H1 (cell line): ENCODE measurements at regions not wholly inside any gene's neighbourhood (a gene's known extent, or its start where the extent isn't known, plus 50 kb on each side); places are given as distances from the start of the nearest gene placed in this dataset.

ENCODE experiments used
- CTCF ChIA-PET: fragments of 300-600 bp; sonication (Branson Sonifier 250); formaldehyde crosslinking; loops from one replicate; lab custom pipeline; 2021; ENCODE audit not compliant: partially characterized antibody; lab: Charles Lee
- POLR2A ChIA-PET: fragments of 300-600 bp; sonication (Branson Sonifier 250); formaldehyde crosslinking; loops from one replicate; lab custom pipeline; 2021; ENCODE audit warnings: inconsistent platforms; ENCODE audit not compliant: partially characterized antibody; lab: Charles Lee
- DNase-seq, 2 experiments: peaks; one replicate each; pipeline versions ENCODE4 v3.0.0 to v3.0.0-alpha.2; 2010 to 2022; ENCODE audit warnings: low spot score in 2 of 2, low read depth in 1 of 2, mixed read lengths in 1 of 2
- FAIRE-seq: peaks from 2 replicates; lab custom pipeline; 2011; peaks lifted over from hg19 to GRCh38; lab: Jason Lieb, UNC
- H2AFZ ChIP-seq: 2 replicates; pipeline ENCODE4 v1.8.1; 2012; ENCODE audit warnings: low read length, inconsistent platforms
- H2AK5ac ChIP-seq: 2 replicates; pipeline ENCODE4 v1.6.1; 2013; ENCODE audit warnings: low read depth, low read length
- H2BK120ac ChIP-seq: replicated peaks from 2 replicates; pipeline ENCODE3; 2013; ENCODE audit warnings: low read depth, low read length, inconsistent platforms
- H2BK12ac ChIP-seq: 2 replicates; pipeline ENCODE4 v1.6.1; 2013; ENCODE audit warnings: low read depth, low read length
- H2BK15ac ChIP-seq: 2 replicates; pipeline ENCODE4 v1.6.1; 2013; ENCODE audit warnings: low read length
- H2BK20ac ChIP-seq: 2 replicates; pipeline ENCODE4 v1.6.1; 2013; ENCODE audit warnings: low read length
- H2BK5ac ChIP-seq: 2 replicates; pipeline ENCODE4 v1.6.1; 2013; ENCODE audit warnings: low read depth, low read length
- H3K14ac ChIP-seq: 2 replicates; pipeline ENCODE4 v1.6.1; 2013; ENCODE audit warnings: inconsistent platforms; ENCODE audit not compliant: insufficient read length
- H3K18ac ChIP-seq: 2 replicates; pipeline ENCODE4 v1.6.1; 2013; ENCODE audit warnings: low read length; ENCODE audit errors: extremely low read depth
- H3K23ac ChIP-seq: 2 replicates; pipeline ENCODE4 v1.6.1; 2013; ENCODE audit warnings: inconsistent platforms; ENCODE audit not compliant: insufficient read length
- H3K23me2 ChIP-seq: 2 replicates; pipeline ENCODE4 v1.6.1; 2013; ENCODE audit warnings: low read depth, low read length
- H3K27ac ChIP-seq: 2 replicates; pipeline ENCODE4 v1.6.1; 2011; ENCODE audit warnings: low read depth, low read length, inconsistent platforms
- H3K27me3 ChIP-seq, 4 experiments: replicated peaks in 1 of 4; 1 replicate in 1 of 4; 2 replicates in 3 of 4; pipeline versions ENCODE4 v1.6.1 to v1.8.1; 2011 to 2013; ENCODE audit warnings: low read length in 3 of 4, mild to moderate bottlenecking in 3 of 4, inconsistent platforms in 2 of 4, mixed read lengths in 2 of 4, moderate library complexity in 1 of 4; ENCODE audit not compliant: control insufficient read depth in 3 of 4, insufficient read depth in 3 of 4; ENCODE audit errors: extremely low read depth in 1 of 4
- H3K36me3 ChIP-seq, 4 experiments: 2 replicates each; pipeline versions ENCODE4 v1.6.1 to v1.8.1; 2011 to 2013; ENCODE audit warnings: mild to moderate bottlenecking in 4 of 4, low read length in 3 of 4, moderate library complexity in 2 of 4, control low read depth in 1 of 4, inconsistent platforms in 1 of 4; ENCODE audit not compliant: insufficient read depth in 4 of 4, control insufficient read depth in 2 of 4
- H3K4ac ChIP-seq: replicated peaks from 2 replicates; pipeline ENCODE3; 2013; ENCODE audit warnings: low read length, low read depth, mixed read lengths, inconsistent platforms; ENCODE audit not compliant: insufficient read length
- H3K4me1 ChIP-seq, 4 experiments: replicated peaks in 1 of 4; 1 replicate in 1 of 4; 2 replicates in 3 of 4; pipeline versions ENCODE4 v1.6.1 to v1.8.1; 2011 to 2013; ENCODE audit warnings: low read length in 3 of 4, inconsistent platforms in 2 of 4, mixed read lengths in 1 of 4; ENCODE audit not compliant: insufficient read depth in 4 of 4, control insufficient read depth in 3 of 4
- H3K4me2 ChIP-seq, 2 experiments: 2 replicates each; pipeline versions ENCODE4 v1.6.1 to v1.8.1; 2011 to 2013; ENCODE audit warnings: low read depth in 2 of 2, low read length in 2 of 2, control low read depth in 1 of 2, inconsistent platforms in 1 of 2, mild to moderate bottlenecking in 1 of 2; ENCODE audit not compliant: insufficient read depth in 1 of 2
- H3K4me3 ChIP-seq, 4 experiments: fragments of 200-600, 300-600 bp in 1 of 4; sonication (generic), shearing (Covaris generic), sonication (Bioruptor Twin) in 1 of 4; 2 replicates each; pipeline versions ENCODE4 v1.5.1 to v1.8.1; 2011 to 2016; ENCODE audit warnings: low read length in 4 of 4, low read depth in 3 of 4, control low read depth in 2 of 4, inconsistent platforms in 2 of 4, mild to moderate bottlenecking in 2 of 4, mixed read lengths in 1 of 4, moderate library complexity in 1 of 4; ENCODE audit not compliant: insufficient read depth in 2 of 4; ENCODE audit errors: extremely low read depth in 1 of 4
- H3K56ac ChIP-seq: replicated peaks from 2 replicates; pipeline ENCODE3; 2013; ENCODE audit warnings: low read depth, mild to moderate bottlenecking, mixed read lengths, low read length, inconsistent platforms; ENCODE audit not compliant: insufficient read length
- H3K79me1 ChIP-seq: 2 replicates; pipeline ENCODE4 v1.6.1; 2013; ENCODE audit warnings: low read depth, low read length, control low read depth
- H3K79me2 ChIP-seq, 2 experiments: 2 replicates each; pipeline versions ENCODE4 v1.6.1 to v1.8.1; 2012 to 2013; ENCODE audit warnings: low read length in 2 of 2, mild to moderate bottlenecking in 2 of 2, inconsistent platforms in 1 of 2; ENCODE audit not compliant: insufficient read depth in 2 of 2, control insufficient read depth in 1 of 2
- H3K9ac ChIP-seq, 4 experiments: replicated peaks in 1 of 4; 1 replicate in 1 of 4; 2 replicates in 3 of 4; pipeline versions ENCODE4 v1.6.1 to v1.8.1; 2011 to 2013; ENCODE audit warnings: low read depth in 3 of 4, low read length in 3 of 4, control low read depth in 2 of 4, mild to moderate bottlenecking in 2 of 4, moderate library complexity in 2 of 4, inconsistent platforms in 1 of 4; ENCODE audit errors: extremely low read depth in 1 of 4
- H3K9me3 ChIP-seq, 2 experiments: 2 replicates each; pipeline versions ENCODE4 v1.6.1 to v1.8.1; 2012 to 2013; ENCODE audit warnings: mild to moderate bottlenecking in 2 of 2, moderate library complexity in 2 of 2, control low read depth in 1 of 2, inconsistent platforms in 1 of 2, low read depth in 1 of 2, low read length in 1 of 2, mixed read lengths in 1 of 2; ENCODE audit not compliant: insufficient read depth in 2 of 2
- H4K20me1 ChIP-seq, 2 experiments: replicated peaks in 1 of 2; 2 replicates each; pipeline versions ENCODE3 to v1.8.1; 2011 to 2013; ENCODE audit warnings: inconsistent platforms in 2 of 2, low read length in 2 of 2, mild to moderate bottlenecking in 1 of 2; ENCODE audit not compliant: insufficient read depth in 2 of 2, control insufficient read depth in 1 of 2
- H4K5ac ChIP-seq: 2 replicates; pipeline ENCODE4 v1.6.1; 2013; ENCODE audit warnings: low read length, low read depth, mixed read lengths, inconsistent platforms; ENCODE audit not compliant: insufficient read length
- H4K8ac ChIP-seq: 2 replicates; pipeline ENCODE4 v1.8.0; 2013; ENCODE audit warnings: mild to moderate bottlenecking, moderate library complexity, low read length, inconsistent platforms; ENCODE audit not compliant: insufficient read depth; ENCODE audit errors: extremely low read depth
- H4K91ac ChIP-seq: replicated peaks from 2 replicates; pipeline ENCODE3; 2013; ENCODE audit warnings: low read length, mixed read lengths, inconsistent platforms; ENCODE audit not compliant: insufficient read length
- ASH2L ChIP-seq: fragments of 200-600, 300-600 bp; sonication (generic); IDR thresholded peaks from one replicate; pipeline ENCODE4 v1.7.1; 2017; ENCODE audit warnings: low read length
- BACH1 ChIP-seq: IDR thresholded peaks from 2 replicates; pipeline ENCODE4 v1.6.1; 2012; ENCODE audit warnings: low read length, improper control_type of control experiment
- CBX8 ChIP-seq: fragments of 300-800, 300-1000 bp; sonication (generic); IDR thresholded peaks from 2 replicates; pipeline ENCODE4 v1.7.1; 2016; ENCODE audit warnings: low read depth, low read length, borderline replicate concordance
- CEBPB ChIP-seq: IDR thresholded peaks from 2 replicates; pipeline ENCODE4 v1.6.1; 2012; ENCODE audit warnings: low read depth, low read length
- CTBP2 ChIP-seq: IDR thresholded peaks from 2 replicates; pipeline ENCODE4 v1.7.0; 2011; ENCODE audit warnings: borderline replicate concordance, mild to moderate bottlenecking, moderate library complexity, mixed read lengths, low read length; ENCODE audit not compliant: insufficient read depth, insufficient read length
- E2F6 ChIP-seq: IDR thresholded peaks from 2 replicates; pipeline ENCODE4 v1.6.1; 2012; ENCODE audit warnings: inconsistent platforms
- EZH2 ChIP-seq: fragments of 200-600 bp; sonication (generic); IDR thresholded peaks from 2 replicates; pipeline ENCODE4 v1.7.1; 2012; ENCODE audit warnings: low read depth, mild to moderate bottlenecking, moderate library complexity, low read length, inconsistent platforms; ENCODE audit not compliant: severe bottlenecking
- GABPA ChIP-seq: IDR thresholded peaks from 2 replicates; pipeline ENCODE4 v1.6.1; 2011; ENCODE audit warnings: mild to moderate bottlenecking, low read length, moderate library complexity, borderline replicate concordance; ENCODE audit not compliant: insufficient read depth
- JUND ChIP-seq: IDR thresholded peaks from 2 replicates; pipeline ENCODE4 v1.6.1; 2011; ENCODE audit warnings: mild to moderate bottlenecking, improper control_type of control experiment, low read length
- NANOG ChIP-seq: IDR thresholded peaks from 2 replicates; pipeline ENCODE4 v1.6.1; 2011; ENCODE audit warnings: low read length, low read depth, mild to moderate bottlenecking, inconsistent platforms; ENCODE audit not compliant: insufficient read depth, poor library complexity, severe bottlenecking
- POLR2A ChIP-seq, 2 experiments: IDR thresholded peaks; 1 replicate in 1 of 2; 2 replicates in 1 of 2; pipeline ENCODE4 v1.6.1; 2011; ENCODE audit warnings: low read depth in 2 of 2, low read length in 2 of 2, mild to moderate bottlenecking in 2 of 2; ENCODE audit errors: control extremely low read depth in 1 of 2
- RFX5 ChIP-seq: IDR thresholded peaks from 2 replicates; pipeline ENCODE4 v1.6.1; 2011; ENCODE audit warnings: low read depth, low read length, improper control_type of control experiment, borderline replicate concordance
- USF2 ChIP-seq: IDR thresholded peaks from 2 replicates; pipeline ENCODE4 v1.6.1; 2011; ENCODE audit warnings: low read length, improper control_type of control experiment
- WGBS, 2 experiments: shearing (Covaris generic) in 1 of 2; methylation state at CpG; one replicate each; pipeline versions ENCODE4 v1.1.6 to v1.1.7; 2013 to 2015; ENCODE audit warnings: low lambda C conversion rate in 2 of 2, mixed read lengths in 2 of 2, inconsistent platforms in 1 of 2, low coverage in 1 of 2, missing lambda C conversion rate in 1 of 2; ENCODE audit not compliant: insufficient replicate concordance in 2 of 2, insufficient coverage in 1 of 2, insufficient read length in 1 of 2; ENCODE audit errors: extremely low coverage in 1 of 2, missing lambda C conversion rate in 1 of 2; 5-methylcytosine and 5-hydroxymethylcytosine counted together

GRCh38 chr1:14233510-14233909 is 365.0 kb upstream of the KAZN start:
- Histone ChIP-seq H3K9ac (no peak overlapping the region), H3K23ac (no peak overlapping the region), H3K4me2 (no peak overlapping the region), H4K5ac (no peak overlapping the region), H3K27ac (no peak overlapping the region), H3K14ac (no peak overlapping the region), H4K8ac (no peak overlapping the region), H3K4me3 (no peak overlapping the region), H2BK15ac (no peak overlapping the region), H2AK5ac (no peak overlapping the region), H3K18ac (no peak overlapping the region), H2AFZ (no peak overlapping the region), H3K79me2 (no peaks in the 10 kb centered on the region), H3K4ac (no peak overlapping the region), H2BK120ac (no peak overlapping the region), H3K4me1 (peaks cover 0 to 3% (median 0%) of the 10 kb centered on the region in 4 experiments; a peak in 2 of 7 replicates), H3K23me2 (no peaks in the 10 kb centered on the region; the same call in 1 of the 2 replicates), H2BK12ac (no peak overlapping the region), H2BK5ac (no peak overlapping the region), H3K56ac (no peak overlapping the region), H4K91ac (no peak overlapping the region), H3K36me3 (no peaks in the 10 kb centered on the region), H3K27me3 (no peaks in the 10 kb centered on the region), H2BK20ac (no peak overlapping the region), H4K20me1 (no peaks in the 10 kb centered on the region), H3K9me3 (0 out of 4 replicates have a peak, but pooled peaks cover 0 to 4% of the 10 kb centered on the region in 2 experiments), H3K79me1 (no peaks in the 10 kb centered on the region)
- 88% methylated on average over 2 of the region's 2 CpGs; no CpG with 5 or more reads in 1 of the 2 experiments for WGBS, 2 experiments
- ChIA-PET CTCF (interaction anchor here (0.7 to 1.0 kb wide), 2 partner anchors 135 to 321 kb away, joined by 3 read pairs; no protein-coding TSS in a partner anchor), POLR2A (no interaction called here)
- FAIRE-seq (no peak), DNase-seq (no peak)
- TF ChIP-seq CBX8 (no peak), NANOG (no peak), EZH2 (no peak), ASH2L (no peak), CTBP2 (no peak), JUND (no peak), CEBPB (no peak), RFX5 (no peak), BACH1 (no peak), E2F6 (no peak), POLR2A (IDR thresholded peaks at IDR 0.05; ENCODE audit: control extremely low read depth in 1 of 2, low read depth in 2 of 2, low read length in 2 of 2) (no peak), USF2 (no peak), GABPA (no peak)
